Common myeloid progenitor, CD34-positive (primary cell): ENCODE measurements at regions not wholly inside any gene's neighbourhood (a gene's known extent, or its start where the extent isn't known, plus 50 kb on each side); places are given as distances from the start of the nearest gene placed in this dataset.

Source experiments
- CTCF ChIA-PET: fragments of 350-600 bp; sonication (Branson Sonifier 250); formaldehyde crosslinking; loops from one replicate; lab custom pipeline; 2021; ENCODE audit warnings: antibody characterized with exemption; lab: Charles Lee
- POLR2A ChIA-PET: fragments of 350-600 bp; sonication (Branson Sonifier 250); formaldehyde crosslinking; loops from one replicate; lab custom pipeline; 2021; ENCODE audit warnings: antibody characterized with exemption; lab: Charles Lee
- DNase-seq, 3 donors: peaks; one replicate each; pipeline versions ENCODE4 v3.0.0 to v3.0.0-alpha.2; 2013
- H3K27ac ChIP-seq, 2 experiments: 1 replicate in 1 of 2; 2 replicates in 1 of 2; pipeline ENCODE4 v1.7.0; 2013; ENCODE audit warnings: inconsistent platforms in 2 of 2, low read length in 2 of 2, mild to moderate bottlenecking in 2 of 2, low read depth in 1 of 2, moderate library complexity in 1 of 2; ENCODE audit not compliant: severe bottlenecking in 2 of 2, insufficient read depth in 1 of 2, poor library complexity in 1 of 2
- H3K27me3 ChIP-seq, 5 experiments: replicated peaks in 2 of 5; 1 replicate in 3 of 5; 2 replicates in 2 of 5; pipeline versions ENCODE4 v1.6.1 to v1.7.0; 2013; ENCODE audit warnings: low read length in 4 of 5, mild to moderate bottlenecking in 2 of 5, moderate library complexity in 2 of 5, inconsistent platforms in 1 of 5; ENCODE audit not compliant: insufficient read depth in 5 of 5, control insufficient read depth in 4 of 5
- H3K36me3 ChIP-seq, 4 experiments: 1 replicate in 2 of 4; 2 replicates in 2 of 4; pipeline versions ENCODE4 v1.6.1 to v1.7.0; 2013; ENCODE audit warnings: low read length in 3 of 4, control low read depth in 1 of 4, mild to moderate bottlenecking in 1 of 4; ENCODE audit not compliant: control insufficient read depth in 4 of 4, insufficient read depth in 4 of 4
- H3K4me1 ChIP-seq, 4 experiments: 1 replicate in 3 of 4; 2 replicates in 1 of 4; pipeline versions ENCODE4 v1.6.1 to v1.7.1; 2013; ENCODE audit warnings: low read length in 3 of 4, mild to moderate bottlenecking in 3 of 4, control low read depth in 1 of 4, inconsistent platforms in 1 of 4, moderate library complexity in 1 of 4; ENCODE audit not compliant: control insufficient read depth in 4 of 4, insufficient read depth in 4 of 4; ENCODE audit errors: control extremely low read depth in 1 of 4
- H3K4me3 ChIP-seq, 7 experiments: 1 replicate in 4 of 7; 2 replicates in 3 of 7; pipeline versions ENCODE4 v1.5.1 to v1.7.0; 2013; ENCODE audit warnings: mild to moderate bottlenecking in 7 of 7, low read length in 6 of 7, moderate library complexity in 6 of 7, inconsistent platforms in 2 of 7, low read depth in 2 of 7, control low read depth in 1 of 7; ENCODE audit not compliant: insufficient read depth in 4 of 7, control insufficient read depth in 1 of 7; ENCODE audit errors: extremely low read depth in 1 of 7
- H3K9me3 ChIP-seq, 5 experiments: 1 replicate in 4 of 5; 2 replicates in 1 of 5; pipeline versions ENCODE4 v1.6.1 to v1.7.1; 2013; ENCODE audit warnings: low read length in 4 of 5, mild to moderate bottlenecking in 2 of 5, inconsistent platforms in 1 of 5, low read depth in 1 of 5, moderate library complexity in 1 of 5; ENCODE audit not compliant: control insufficient read depth in 4 of 5, insufficient read depth in 2 of 5; ENCODE audit errors: control extremely low read depth in 1 of 5
- WGBS: methylation state at CpG from one replicate; pipeline ENCODE4 v1.1.5; 2013; ENCODE audit not compliant: insufficient coverage; 5-methylcytosine and 5-hydroxymethylcytosine counted together

GRCh38 chr1:29893046-29893723 lies 656.9 kb downstream of the PTPRU start:
- peaks cover 0 to 10% (median 0%) of the 10 kb centered on the region in 4 experiments for H3K4me1 ChIP-seq
- no peak overlapping the region for H3K4me3 ChIP-seq
- CTCF ChIA-PET: no interaction called here
- H3K36me3 ChIP-seq: no peaks in the 10 kb centered on the region
- no peak for DNase-seq
- H3K27me3 ChIP-seq: peaks cover 0 to 34% (median 3%) of the 10 kb centered on the region in 5 experiments
- H3K27ac ChIP-seq: no peak overlapping the region
- no peaks in the 10 kb centered on the region for H3K9me3 ChIP-seq
- POLR2A ChIA-PET: no interaction called here
- WGBS: 50% methylated on average over 2 of the region's 7 CpGs

- Histone ChIP-seq H3K4me3 (no peak overlapping the region), H3K36me3 (no peaks in the 10 kb centered on the region), H3K27ac (no peak overlapping the region), H3K4me1 (peaks cover 0 to 7% (median 0%) of the 10 kb centered on the region in 4 experiments), H3K9me3 (no peaks in the 10 kb centered on the region), H3K27me3 (peaks cover 0 to 34% (median 3%) of the 10 kb centered on the region in 5 experiments)
- WGBS: 88% methylated on average over 1 of the region's 1 CpG
- ChIA-PET POLR2A (interaction anchor here (0.6 kb wide), 1 partner anchor 245 kb away, joined by 3 read pairs; no protein-coding TSS in a partner anchor), CTCF (no interaction called here)
- no peak for DNase-seq
Measured at GRCh38 chr1:29892247-29892646, 655.9 kb downstream of the PTPRU start.

DNA sequence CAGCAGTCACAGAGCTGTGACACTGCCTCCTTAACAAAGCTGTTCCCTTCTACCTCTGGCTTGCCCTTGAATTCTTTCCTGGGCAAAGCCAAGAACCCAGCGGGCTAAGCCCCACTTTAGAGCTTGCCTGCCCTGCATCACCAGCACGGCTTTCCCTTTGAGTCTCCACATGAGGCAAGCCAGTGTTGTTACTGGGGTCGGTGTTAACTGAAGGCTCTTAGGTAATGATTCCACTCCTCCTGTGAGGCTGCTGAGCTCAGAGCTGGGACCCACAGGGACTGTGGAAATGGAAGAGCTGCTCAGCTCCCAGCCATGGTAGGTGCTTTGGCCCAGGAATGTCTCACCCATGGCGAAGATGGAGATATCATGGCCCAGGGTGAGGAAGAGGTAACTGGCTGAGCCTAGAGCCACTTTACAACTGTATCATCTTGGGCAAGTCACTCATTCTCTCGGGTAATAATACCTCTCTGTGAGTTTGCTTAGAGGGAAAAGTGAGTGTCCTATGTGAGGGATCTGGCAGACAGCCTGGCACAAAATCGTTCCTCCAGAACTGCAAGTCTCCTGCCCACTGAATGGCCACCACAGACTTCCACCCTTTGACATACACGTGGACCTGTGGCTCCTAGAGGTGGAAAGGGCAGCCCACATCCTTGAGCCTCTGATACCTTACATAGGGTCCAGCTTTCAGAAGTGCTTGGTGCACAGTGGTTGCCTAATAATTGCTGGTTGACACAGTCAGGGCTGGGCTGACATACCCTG lies 654.1 kb downstream of the PTPRU start:
- H3K4me1 ChIP-seq: no peaks in the 10 kb centered on the region
- H3K27ac ChIP-seq: no peak overlapping the region
- no peaks in the 10 kb centered on the region for H3K36me3 ChIP-seq
- H3K27me3 ChIP-seq: peaks cover 0 to 31% (median 3%) of the 10 kb centered on the region in 5 experiments
- H3K9me3 ChIP-seq: no peaks in the 10 kb centered on the region
- CTCF ChIA-PET: no interaction called here
- POLR2A ChIA-PET: no interaction called here
- H3K4me3 ChIP-seq: no peak overlapping the region
- DNase-seq: no peak
- 88% methylated on average over 5 of the region's 7 CpGs for WGBS

DNA sequence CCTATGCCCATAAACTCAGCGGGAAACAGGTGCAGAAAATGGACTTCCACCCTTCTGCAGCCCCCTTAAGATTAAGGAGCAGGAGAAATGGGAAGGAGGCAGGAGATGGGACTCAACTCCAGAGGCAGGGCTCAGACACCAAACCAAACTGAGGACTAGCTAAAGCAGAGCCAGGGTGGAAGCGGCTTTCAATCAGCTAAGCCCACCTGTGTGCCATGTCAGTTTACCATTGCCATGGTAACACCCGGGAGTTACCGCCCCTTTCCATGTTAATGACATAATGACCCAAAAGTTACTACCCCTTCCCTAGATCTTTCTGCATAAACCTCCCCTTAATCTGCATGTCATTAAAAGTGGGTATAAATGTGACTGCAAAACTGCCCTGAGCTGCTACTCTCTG lies 653.5 kb downstream of the PTPRU start:
- no peak overlapping the region for H3K4me3 ChIP-seq
- ChIA-PET POLR2A (no interaction called here), CTCF (no interaction called here)
- H3K9me3 ChIP-seq: no peaks in the 10 kb centered on the region
- no peaks in the 10 kb centered on the region for H3K36me3 ChIP-seq
- no peak overlapping the region for H3K27ac ChIP-seq
- H3K27me3 ChIP-seq: peaks cover 0 to 26% (median 3%) of the 10 kb centered on the region in 5 experiments
- 100% methylated on average over 1 of the region's 4 CpGs for WGBS
- no peaks in the 10 kb centered on the region for H3K4me1 ChIP-seq
- DNase-seq: no peak

DNA sequence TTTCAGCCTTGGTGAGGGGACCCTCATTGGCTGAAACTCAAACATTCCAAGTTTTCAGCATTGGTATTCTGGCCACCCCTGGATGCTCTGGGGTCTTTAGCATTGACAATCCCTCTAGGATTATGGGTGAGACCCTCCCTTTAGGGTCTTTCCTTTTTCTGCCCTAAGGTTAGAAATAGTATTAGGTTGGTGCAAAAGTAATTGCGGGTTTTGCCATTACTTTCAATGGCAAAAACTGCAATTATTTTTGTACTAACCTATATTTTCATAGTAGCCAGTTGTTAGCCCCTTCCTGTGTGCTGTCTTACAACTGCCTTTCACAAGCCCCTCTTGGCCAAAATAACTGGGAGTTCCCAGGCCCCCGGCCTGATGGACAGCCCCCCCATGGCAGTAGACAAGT lies 648.4 kb downstream of the PTPRU start:
- DNase-seq: no peak
- Histone ChIP-seq H3K4me3 (no peak overlapping the region), H3K36me3 (no peaks in the 10 kb centered on the region), H3K9me3 (no peaks in the 10 kb centered on the region), H3K27ac (no peak overlapping the region), H3K4me1 (no peaks in the 10 kb centered on the region), H3K27me3 (peaks cover 0 to 5% (median 0%) of the 10 kb centered on the region in 5 experiments)
- ChIA-PET POLR2A (no interaction called here), CTCF (no interaction called here)
- 100% methylated on average over 1 of the region's 2 CpGs for WGBS

DNA sequence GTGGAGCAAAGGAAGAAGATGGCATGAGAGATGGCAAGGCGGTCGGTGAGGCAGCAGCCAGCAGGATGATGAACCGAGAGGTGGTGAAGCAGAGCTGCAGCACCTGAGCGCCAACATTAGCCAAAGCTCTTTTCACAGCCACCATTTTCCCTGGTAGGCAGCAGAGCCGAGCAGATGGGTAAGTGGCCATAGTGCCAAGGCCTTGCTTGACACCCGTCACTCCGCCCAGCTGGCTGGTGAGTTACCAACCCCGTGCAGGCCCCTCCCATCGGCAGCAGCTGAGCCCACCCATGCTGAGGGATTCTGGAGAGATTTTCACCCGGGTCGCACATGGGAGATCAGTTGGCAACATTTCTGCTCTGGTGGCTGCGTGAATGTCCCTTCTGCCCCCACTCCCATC lies 647.7 kb downstream of the PTPRU start:
- Histone ChIP-seq H3K36me3 (no peaks in the 10 kb centered on the region), H3K9me3 (no peaks in the 10 kb centered on the region), H3K27me3 (peaks cover 0 to 4% (median 0%) of the 10 kb centered on the region in 5 experiments), H3K4me1 (no peaks in the 10 kb centered on the region), H3K27ac (no peak overlapping the region), H3K4me3 (no peak overlapping the region)
- ChIA-PET CTCF (no interaction called here), POLR2A (no interaction called here)
- 96% methylated on average over 12 of the region's 12 CpGs for WGBS
- no peak for DNase-seq

DNA sequence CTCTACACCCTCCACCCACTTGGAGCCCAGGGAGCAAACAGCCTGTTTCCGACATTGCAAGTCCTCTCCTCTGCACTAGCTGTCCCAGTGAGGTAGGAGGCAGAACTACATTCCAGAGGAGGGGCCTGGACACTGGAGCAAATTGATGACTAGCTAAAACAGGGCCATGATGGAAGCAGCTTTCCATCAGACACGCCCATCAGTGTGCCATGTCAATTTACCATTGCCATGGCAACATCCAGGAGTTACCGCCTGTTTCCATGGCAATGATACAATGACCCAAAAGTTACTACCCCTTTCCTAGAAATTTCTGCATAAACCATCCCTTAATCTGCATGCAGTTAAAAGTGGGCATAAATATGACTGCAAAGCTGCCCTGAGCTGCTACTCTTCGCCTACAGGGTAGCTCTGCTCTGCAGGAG lies 647.1 kb downstream of the PTPRU start:
- H3K4me3 ChIP-seq: no peak overlapping the region
- no peaks in the 10 kb centered on the region for H3K9me3 ChIP-seq
- DNase-seq: no peak
- no peak overlapping the region for H3K27ac ChIP-seq
- WGBS: 94% methylated on average over 1 of the region's 4 CpGs
- H3K27me3 ChIP-seq: peaks cover 0 to 1% (median 0%) of the 10 kb centered on the region in 5 experiments
- no peaks in the 10 kb centered on the region for H3K36me3 ChIP-seq
- CTCF ChIA-PET: no interaction called here
- POLR2A ChIA-PET: no interaction called here
- no peaks in the 10 kb centered on the region for H3K4me1 ChIP-seq
